Keratinocyte (primary cell): ENCODE measurements at regions not wholly inside any gene's neighbourhood (a gene's known extent, or its start where the extent isn't known, plus 50 kb on each side); places are given as distances from the start of the nearest gene placed in this dataset.

ENCODE experiments used
- EZH2 ChIP-seq: IDR thresholded peaks from one replicate; pipeline ENCODE4 v1.6.1; 2012; ENCODE audit warnings: inconsistent platforms, mild to moderate bottlenecking, low read length, moderate library complexity
- TF ChIP-seq, protein P1 (sequence below), 3 experiments: IDR thresholded peaks in 1 of 3; conservative IDR thresholded peaks in 1 of 3; optimal IDR thresholded peaks in 1 of 3; 2 replicates in 2 of 3; 3 replicates in 1 of 3; pipeline versions ENCODE3 to v1.5.1; 2011; ENCODE audit warnings: low read length in 3 of 3, mild to moderate bottlenecking in 3 of 3, moderate library complexity in 2 of 3, control low read depth in 1 of 3, inconsistent platforms in 1 of 3; ENCODE audit not compliant: insufficient read depth in 2 of 3; ENCODE audit errors: extremely low read depth in 1 of 3

DNA sequence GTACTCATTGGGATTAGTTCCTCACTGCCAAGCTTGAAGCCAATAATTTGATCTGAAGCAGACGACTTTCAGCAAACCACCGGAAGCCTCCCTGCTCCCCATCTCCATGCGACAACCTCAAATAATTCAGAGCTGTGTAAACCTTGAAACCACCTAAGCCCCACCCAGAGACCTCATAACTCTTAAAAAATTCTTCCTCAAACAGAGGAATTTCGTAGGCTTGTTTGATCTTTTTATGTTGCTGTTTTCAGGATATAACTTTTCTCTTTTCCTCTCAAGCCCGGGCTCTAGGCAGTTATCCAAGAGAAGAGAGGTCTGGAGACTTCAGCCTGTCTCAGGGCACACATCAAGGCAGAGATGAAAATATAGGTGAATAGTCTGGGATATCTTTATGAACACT lies 311.6 kb downstream of the KCNRG start:
- TF ChIP-seq, protein P1, sequence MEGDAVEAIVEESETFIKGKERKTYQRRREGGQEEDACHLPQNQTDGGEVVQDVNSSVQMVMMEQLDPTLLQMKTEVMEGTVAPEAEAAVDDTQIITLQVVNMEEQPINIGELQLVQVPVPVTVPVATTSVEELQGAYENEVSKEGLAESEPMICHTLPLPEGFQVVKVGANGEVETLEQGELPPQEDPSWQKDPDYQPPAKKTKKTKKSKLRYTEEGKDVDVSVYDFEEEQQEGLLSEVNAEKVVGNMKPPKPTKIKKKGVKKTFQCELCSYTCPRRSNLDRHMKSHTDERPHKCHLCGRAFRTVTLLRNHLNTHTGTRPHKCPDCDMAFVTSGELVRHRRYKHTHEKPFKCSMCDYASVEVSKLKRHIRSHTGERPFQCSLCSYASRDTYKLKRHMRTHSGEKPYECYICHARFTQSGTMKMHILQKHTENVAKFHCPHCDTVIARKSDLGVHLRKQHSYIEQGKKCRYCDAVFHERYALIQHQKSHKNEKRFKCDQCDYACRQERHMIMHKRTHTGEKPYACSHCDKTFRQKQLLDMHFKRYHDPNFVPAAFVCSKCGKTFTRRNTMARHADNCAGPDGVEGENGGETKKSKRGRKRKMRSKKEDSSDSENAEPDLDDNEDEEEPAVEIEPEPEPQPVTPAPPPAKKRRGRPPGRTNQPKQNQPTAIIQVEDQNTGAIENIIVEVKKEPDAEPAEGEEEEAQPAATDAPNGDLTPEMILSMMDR (optimal IDR thresholded peaks at IDR 0.05 in 1 of 3, IDR thresholded peaks at IDR 0.05 in 1 of 3, conservative IDR thresholded peaks at IDR 0.05 in 1 of 3; ENCODE audit: extremely low read depth in 1 of 3, insufficient read depth in 2 of 3, low read length in 3 of 3), result no peak
- no peak for TF ChIP-seq EZH2
